ENCODE measurements at regions not wholly inside any gene's neighbourhood (a gene's known extent, or its start where the extent isn't known, plus 50 kb on each side); places are given as distances from the start of the nearest gene placed in this dataset.

DNA sequence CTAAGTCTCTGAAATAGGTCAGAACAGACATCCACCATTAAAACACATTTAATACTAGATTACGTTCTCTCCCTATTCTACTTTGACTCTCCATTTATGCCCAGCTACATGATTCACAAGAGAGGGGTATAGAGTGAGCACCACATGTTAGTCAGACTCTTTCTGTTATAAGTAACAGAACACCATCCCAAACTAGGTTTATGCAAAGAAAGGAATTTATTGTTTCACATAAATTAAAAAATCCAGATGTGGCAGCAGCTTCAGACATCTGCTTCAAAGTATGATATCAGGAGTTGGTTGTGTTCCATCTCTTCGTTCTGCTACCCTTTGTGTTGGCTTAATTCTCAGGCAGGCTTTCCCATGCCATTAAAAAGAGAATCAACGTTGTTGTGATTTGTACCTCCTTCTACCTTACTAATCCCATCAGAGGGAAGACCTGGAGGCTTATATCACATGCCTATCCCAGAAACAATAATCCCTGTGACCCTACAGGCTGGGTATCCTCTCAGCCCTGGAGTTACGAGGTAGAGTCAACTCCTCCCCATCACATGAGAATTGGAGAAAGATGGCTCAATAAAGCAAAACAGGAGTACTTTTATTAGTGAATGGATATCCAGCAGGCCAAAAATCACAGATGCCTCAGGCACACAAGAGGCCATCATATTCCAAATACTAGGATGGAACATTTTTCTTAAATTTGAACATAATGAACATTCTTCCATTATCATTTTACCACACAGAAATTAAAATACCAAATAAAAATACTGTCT lies 163.2 kb downstream of the SLC7A11 start:
- intact Hi-C loops (cut with DNase I; ENCODE audit: low total_unique reads), result no loop called here
- no peak overlapping the region for H3K27ac ChIP-seq
- H3K27me3 ChIP-seq (replicated peaks in 1 of 7), result no peaks in the 10 kb centered on the region
- 77 to 89% (median 79%) methylated on average over 4 of the region's 4 CpGs for WGBS, 5 donors
- no peak for DNase-seq
- TF ChIP-seq POLR2A (IDR thresholded peaks at IDR 0.05), result no peak
- TF ChIP-seq POLR2AphosphoS5 (IDR thresholded peaks at IDR 0.05), result no peak
- TF ChIP-seq, protein P1, sequence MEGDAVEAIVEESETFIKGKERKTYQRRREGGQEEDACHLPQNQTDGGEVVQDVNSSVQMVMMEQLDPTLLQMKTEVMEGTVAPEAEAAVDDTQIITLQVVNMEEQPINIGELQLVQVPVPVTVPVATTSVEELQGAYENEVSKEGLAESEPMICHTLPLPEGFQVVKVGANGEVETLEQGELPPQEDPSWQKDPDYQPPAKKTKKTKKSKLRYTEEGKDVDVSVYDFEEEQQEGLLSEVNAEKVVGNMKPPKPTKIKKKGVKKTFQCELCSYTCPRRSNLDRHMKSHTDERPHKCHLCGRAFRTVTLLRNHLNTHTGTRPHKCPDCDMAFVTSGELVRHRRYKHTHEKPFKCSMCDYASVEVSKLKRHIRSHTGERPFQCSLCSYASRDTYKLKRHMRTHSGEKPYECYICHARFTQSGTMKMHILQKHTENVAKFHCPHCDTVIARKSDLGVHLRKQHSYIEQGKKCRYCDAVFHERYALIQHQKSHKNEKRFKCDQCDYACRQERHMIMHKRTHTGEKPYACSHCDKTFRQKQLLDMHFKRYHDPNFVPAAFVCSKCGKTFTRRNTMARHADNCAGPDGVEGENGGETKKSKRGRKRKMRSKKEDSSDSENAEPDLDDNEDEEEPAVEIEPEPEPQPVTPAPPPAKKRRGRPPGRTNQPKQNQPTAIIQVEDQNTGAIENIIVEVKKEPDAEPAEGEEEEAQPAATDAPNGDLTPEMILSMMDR (IDR thresholded peaks at IDR 0.05 in 8 of 11, conservative IDR thresholded peaks at IDR 0.05 in 3 of 11), result no peak
- H3K4me3 ChIP-seq, result no peak overlapping the region
- H3K4me1 ChIP-seq, result no peaks in the 10 kb centered on the region
- H3K36me3 ChIP-seq, result no peaks in the 10 kb centered on the region
- no peaks in the 10 kb centered on the region for H3K9me3 ChIP-seq

DNA sequence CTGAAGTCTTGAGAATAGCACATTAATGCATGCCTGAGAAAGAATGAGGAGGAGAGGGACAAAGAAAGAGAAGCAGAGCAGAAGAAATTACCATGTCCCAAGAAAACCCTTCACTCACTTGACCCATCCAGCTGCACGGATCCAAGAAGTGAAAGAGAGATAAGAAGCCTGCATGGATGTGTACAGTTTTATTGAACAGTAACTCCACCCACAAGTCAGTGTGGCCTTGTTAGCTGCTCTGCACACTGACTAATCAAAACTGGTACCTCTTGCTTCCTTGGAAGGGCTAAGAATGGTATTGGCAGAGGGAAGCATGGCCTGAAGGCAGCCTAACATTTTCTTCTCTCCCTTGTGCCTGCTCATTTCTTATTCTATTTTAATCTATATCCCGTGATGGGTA lies 163.9 kb downstream of the SLC7A11 start:
- Histone ChIP-seq H3K27me3 (replicated peaks in 1 of 7) (no peaks in the 10 kb centered on the region), H3K4me1 (no peaks in the 10 kb centered on the region), H3K27ac (no peak overlapping the region), H3K9me3 (no peaks in the 10 kb centered on the region), H3K36me3 (no peaks in the 10 kb centered on the region), H3K4me3 (no peak overlapping the region)
- no peak for DNase-seq
- intact Hi-C loops (cut with DNase I; ENCODE audit: low total_unique reads), result no loop called here
- 67 to 89% (median 77%) methylated on average over 2 of the region's 2 CpGs for WGBS, 5 donors
- TF ChIP-seq POLR2A (IDR thresholded peaks at IDR 0.05) (no peak), POLR2AphosphoS5 (IDR thresholded peaks at IDR 0.05) (no peak)
- TF ChIP-seq, protein P1 (IDR thresholded peaks at IDR 0.05 in 8 of 11, conservative IDR thresholded peaks at IDR 0.05 in 3 of 11), result no peak

DNA sequence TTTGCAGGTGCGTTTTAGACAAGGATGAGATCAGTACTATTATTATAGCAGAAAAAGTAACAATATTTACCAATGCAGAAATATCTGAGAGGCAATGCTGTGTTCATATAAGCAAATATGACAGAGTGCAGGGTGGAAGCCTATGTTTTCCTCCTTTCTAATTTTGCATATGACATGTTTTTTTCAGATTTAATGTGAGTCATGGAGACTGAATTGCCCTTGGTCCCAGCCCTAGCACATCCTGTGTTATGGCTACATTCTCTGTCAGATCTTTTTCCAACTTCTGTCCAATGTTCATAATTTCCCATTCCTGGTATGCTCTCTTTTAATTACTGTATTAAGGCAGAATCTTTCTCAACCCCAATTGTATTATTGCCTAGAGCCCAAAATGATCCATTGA lies 165.6 kb downstream of the SLC7A11 start:
- Histone ChIP-seq H3K4me3 (no peak overlapping the region), H3K4me1 (no peaks in the 10 kb centered on the region), H3K27me3 (replicated peaks in 1 of 7) (no peaks in the 10 kb centered on the region), H3K36me3 (no peaks in the 10 kb centered on the region), H3K9me3 (no peaks in the 10 kb centered on the region), H3K27ac (no peak overlapping the region)
- intact Hi-C loops (cut with DNase I; ENCODE audit: low total_unique reads), result no loop called here
- 85 to 95% (median 91%) methylated on average over 1 of the region's 1 CpG for WGBS, 5 donors
- TF ChIP-seq POLR2AphosphoS5 (IDR thresholded peaks at IDR 0.05) (no peak), POLR2A (IDR thresholded peaks at IDR 0.05) (no peak)
- TF ChIP-seq, protein P1 (IDR thresholded peaks at IDR 0.05 in 8 of 11, conservative IDR thresholded peaks at IDR 0.05 in 3 of 11), result no peak
- no peak for DNase-seq

DNA sequence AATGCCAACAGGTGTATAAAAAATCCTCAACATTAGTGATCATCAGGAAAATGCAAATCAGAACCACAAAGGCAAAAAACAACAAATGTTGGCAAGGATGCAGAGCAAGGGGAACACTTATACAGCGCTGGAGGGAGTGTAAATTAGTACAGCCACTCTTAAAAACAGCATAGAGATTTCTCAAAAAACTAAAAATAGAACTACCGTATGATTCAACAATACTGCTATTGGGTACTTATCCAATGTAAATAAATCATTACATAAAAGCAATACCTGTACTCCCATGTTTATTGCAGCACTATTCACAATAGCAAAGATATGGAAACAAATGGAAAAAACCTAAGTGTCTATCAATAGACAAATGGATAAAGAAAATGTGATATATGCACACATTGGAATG lies 171.3 kb downstream of the SLC7A11 start:
- H3K4me1 ChIP-seq, result no peaks in the 10 kb centered on the region
- no peak overlapping the region for H3K27ac ChIP-seq
- 70 to 91% (median 83%) methylated on average over 2 of the region's 2 CpGs for WGBS, 5 donors
- H3K4me3 ChIP-seq, result no peak overlapping the region
- no peaks in the 10 kb centered on the region for H3K36me3 ChIP-seq
- no peak for DNase-seq
- peaks cover 0 to 9% (median 7%) of the 10 kb centered on the region in 8 donors for H3K9me3 ChIP-seq
- TF ChIP-seq, protein P1 (IDR thresholded peaks at IDR 0.05 in 8 of 11, conservative IDR thresholded peaks at IDR 0.05 in 3 of 11), result no peak
- TF ChIP-seq POLR2AphosphoS5 (IDR thresholded peaks at IDR 0.05) (no peak), POLR2A (IDR thresholded peaks at IDR 0.05) (no peak)
- intact Hi-C loops (cut with DNase I; ENCODE audit: low total_unique reads), result no loop called here
- no peaks in the 10 kb centered on the region for H3K27me3 ChIP-seq (replicated peaks in 1 of 7)
